Sigmoid colon (tissue), 4 donors: ENCODE measurements at regions not wholly inside any gene's neighbourhood (a gene's known extent, or its start where the extent isn't known, plus 50 kb on each side); places are given as distances from the start of the nearest gene placed in this dataset.

Experiments used
- CTCF ChIP-seq, 4 experiments: fragments of 450-650 bp in 3 of 4; fragments of 200-600 bp in 1 of 4; IDR thresholded peaks; one replicate each; pipeline ENCODE4 v1.5.1; 2016 to 2019; ENCODE audit warnings: antibody characterized with exemption in 4 of 4, mild to moderate bottlenecking in 3 of 4, moderate library complexity in 2 of 4
- POLR2AphosphoS5 ChIP-seq, 4 donors: sonication (generic); formaldehyde crosslinking; IDR thresholded peaks; one replicate each; pipeline ENCODE4 v1.6.1; 2017; ENCODE audit warnings: antibody characterized with exemption in 4 of 4

- TF ChIP-seq CTCF (IDR thresholded peaks at IDR 0.05) (no peak), POLR2AphosphoS5 (IDR thresholded peaks at IDR 0.05) (no peak)
Observed at GRCh38 chr2:176699644-176700043, 430.4 kb downstream of the MTX2 start.
